ENCODE measurements at regions not wholly inside any gene's neighbourhood (a gene's known extent, or its start where the extent isn't known, plus 50 kb on each side); places are given as distances from the start of the nearest gene placed in this dataset.
A peak's percentile ranks its signal among the peaks of the same experiment; 100 is the strongest.

- Mint-ChIP-seq H3K9me3 (no peaks in the 10 kb centered on the region), H3K36me3 (ENCODE audit: low read depth) (no peaks in the 10 kb centered on the region), H3K4me3 (no peak overlapping the region), H3K4me1 (ENCODE audit: low read depth) (no peaks in the 10 kb centered on the region), H3K27ac (no peak overlapping the region), H3K27me3 (ENCODE audit: insufficient read depth) (no peaks in the 10 kb centered on the region; the same call in 1 of the 2 replicates)
- TF ChIP-seq CTCF (IDR thresholded peaks at IDR 0.05) = peak; percentile 50
- no peak for DNase-seq
Measured at GRCh38 chr6:48476257-48476656, 365.3 kb upstream of the PTCHD4 start.

GRCh38 chr6:48475275-48475674 lies 364.3 kb upstream of the PTCHD4 start:
- Mint-ChIP-seq H3K9me3 (no peaks in the 10 kb centered on the region), H3K4me1 (ENCODE audit: low read depth) (no peaks in the 10 kb centered on the region), H3K27ac (no peak overlapping the region), H3K27me3 (ENCODE audit: insufficient read depth) (no peaks in the 10 kb centered on the region; the same call in 1 of the 2 replicates), H3K36me3 (ENCODE audit: low read depth) (no peaks in the 10 kb centered on the region), H3K4me3 (no peak overlapping the region)
- no peak for TF ChIP-seq CTCF (IDR thresholded peaks at IDR 0.05)
- no peak for DNase-seq

GRCh38 chr6:48474830-48475229 lies 363.8 kb upstream of the PTCHD4 start:
- Mint-ChIP-seq H3K27me3 (ENCODE audit: insufficient read depth) (no peaks in the 10 kb centered on the region; the same call in 1 of the 2 replicates), H3K36me3 (ENCODE audit: low read depth) (no peaks in the 10 kb centered on the region), H3K27ac (no peak overlapping the region), H3K4me3 (no peak overlapping the region), H3K4me1 (ENCODE audit: low read depth) (no peaks in the 10 kb centered on the region), H3K9me3 (no peaks in the 10 kb centered on the region)
- DNase-seq = no peak
- no peak for TF ChIP-seq CTCF (IDR thresholded peaks at IDR 0.05)

GRCh38 chr6:48474136-48474535 lies 363.1 kb upstream of the PTCHD4 start:
- H3K4me1 Mint-ChIP-seq (ENCODE audit: low read depth) = no peaks in the 10 kb centered on the region
- no peak overlapping the region for H3K4me3 Mint-ChIP-seq
- no peak for TF ChIP-seq CTCF (IDR thresholded peaks at IDR 0.05)
- H3K9me3 Mint-ChIP-seq = no peaks in the 10 kb centered on the region
- DNase-seq = no peak
- H3K27ac Mint-ChIP-seq = no peak overlapping the region
- no peaks in the 10 kb centered on the region for H3K36me3 Mint-ChIP-seq (ENCODE audit: low read depth)
- H3K27me3 Mint-ChIP-seq (ENCODE audit: insufficient read depth) = no peaks in the 10 kb centered on the region; the same call in 1 of the 2 replicates

GRCh38 chr6:48472535-48472934 lies 361.5 kb upstream of the PTCHD4 start:
- peaks cover 2% of the 10 kb centered on the region; the same call in 1 of the 2 replicates for H3K27me3 Mint-ChIP-seq (ENCODE audit: insufficient read depth)
- H3K36me3 Mint-ChIP-seq (ENCODE audit: low read depth) = no peaks in the 10 kb centered on the region
- no peak for DNase-seq
- H3K4me3 Mint-ChIP-seq = no peak overlapping the region
- no peak overlapping the region for H3K27ac Mint-ChIP-seq
- TF ChIP-seq CTCF (IDR thresholded peaks at IDR 0.05) = no peak
- H3K4me1 Mint-ChIP-seq (ENCODE audit: low read depth) = no peaks in the 10 kb centered on the region
- no peaks in the 10 kb centered on the region for H3K9me3 Mint-ChIP-seq

- DNase-seq = no peak
Measured at GRCh38 chr6:48472091-48472490, 361.1 kb upstream of the PTCHD4 start.

More at GRCh38 chr6:48472091-48472490, 361.1 kb upstream of the PTCHD4 start:
- Mint-ChIP-seq H3K4me3 (no peak overlapping the region), H3K9me3 (no peaks in the 10 kb centered on the region), H3K36me3 (ENCODE audit: low read depth) (no peaks in the 10 kb centered on the region), H3K27ac (no peak overlapping the region), H3K4me1 (ENCODE audit: low read depth) (no peaks in the 10 kb centered on the region), H3K27me3 (ENCODE audit: insufficient read depth) (peaks cover 2% of the 10 kb centered on the region; the same call in 1 of the 2 replicates)
- no peak for TF ChIP-seq CTCF (IDR thresholded peaks at IDR 0.05)
